Head of caudate nucleus (tissue), 42 donors: ENCODE measurements at regions not wholly inside any gene's neighbourhood (a gene's known extent, or its start where the extent isn't known, plus 50 kb on each side); places are given as distances from the start of the nearest gene placed in this dataset.
"Not testable (repeated sequence)": the region's sequence is repeated elsewhere in the genome, so short reads cannot be mapped to it uniquely, and the experiment has no call there.

Experiments used
- DNase-seq, 42 donors: peaks; one replicate each; pipeline versions ENCODE4 v3.0.0 to v3.0.0-alpha.2; 2020 to 2021; ENCODE audit warnings: mixed read lengths in 7 of 42
- intact Hi-C: fragments of 100-400 bp; cut with DNase I; formaldehyde crosslinking; loops from one replicate; pipeline ENCODE4 v1.15.0; 2022

DNA sequence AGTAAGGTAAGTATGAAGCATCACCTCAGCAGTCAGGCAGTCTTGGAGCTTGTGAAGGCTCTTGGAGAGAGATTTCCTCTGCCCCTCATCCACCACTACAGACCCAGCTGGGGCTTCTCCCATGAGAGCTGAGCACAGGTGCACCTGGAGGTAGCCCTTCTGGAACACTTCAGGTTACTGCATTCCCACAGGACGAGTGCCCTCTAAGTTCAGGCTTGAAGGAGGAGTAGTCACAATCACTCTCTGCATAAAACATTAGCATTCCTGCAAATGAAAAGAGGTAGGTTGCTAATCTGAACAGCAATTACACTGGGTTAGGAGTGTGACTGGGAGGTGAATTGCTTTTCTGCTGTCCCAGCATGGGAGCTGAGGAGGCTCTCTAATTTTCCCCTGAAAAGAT, 308.8 kb downstream of the TEX13C start:
- intact Hi-C loops = no loop called here
- no peak for DNase-seq

DNA sequence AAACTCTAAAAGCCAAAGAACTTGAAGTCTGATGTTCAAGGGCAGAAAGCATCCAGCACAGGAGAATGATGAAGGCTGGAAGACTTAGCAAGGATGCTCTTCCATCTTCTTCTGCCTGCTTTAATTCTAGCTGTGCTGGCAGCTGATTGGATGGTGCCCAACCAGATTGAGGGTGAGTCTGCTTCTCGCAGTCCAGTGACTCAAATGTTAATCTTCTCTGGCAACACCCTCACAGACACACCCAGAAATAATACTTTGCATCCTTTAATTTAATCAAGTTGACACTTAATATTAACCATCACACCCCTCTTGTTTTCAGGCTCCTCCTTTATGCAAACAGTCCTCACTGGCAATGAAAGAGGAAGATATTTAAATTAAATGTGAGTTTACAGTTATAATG, 321.7 kb downstream of the TEX13C start:
- DNase-seq = no peak
- intact Hi-C loops = no loop called here

GRCh38 chrX:125646195-125646594, 326.5 kb downstream of the TEX13C start:
- intact Hi-C loops = no loop called here
- no peak for DNase-seq

GRCh38 chrX:125651426-125651825, 331.8 kb downstream of the TEX13C start:
- DNase-seq = no peak
- intact Hi-C loops = no loop called here

GRCh38 chrX:125654501-125654900, 334.8 kb downstream of the TEX13C start:
- intact Hi-C loops = no loop called here
- no peak for DNase-seq

DNA sequence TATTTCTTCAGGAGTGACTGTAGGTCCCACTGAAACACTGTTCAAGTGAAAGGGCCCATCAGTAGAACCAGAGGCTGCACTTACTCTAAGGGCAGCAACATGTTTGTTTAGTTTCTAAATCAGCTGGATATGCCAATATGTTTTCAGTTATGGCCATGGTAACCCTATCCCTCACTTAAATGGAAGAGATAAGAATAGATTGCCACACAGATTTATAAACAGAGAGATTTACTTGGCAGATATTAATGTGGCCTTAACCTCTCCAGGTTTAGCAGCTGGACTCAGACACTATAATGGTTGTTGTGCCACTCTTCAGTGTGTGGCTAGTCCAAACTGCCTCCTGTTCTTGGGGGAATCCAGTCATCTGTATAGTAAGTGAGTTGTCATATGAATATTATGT, 354.1 kb downstream of the TEX13C start:
- DNase-seq = no peak
- intact Hi-C loops = no loop called here

- intact Hi-C loops = no loop called here
- no peak for DNase-seq
Observed at GRCh38 chrX:125678258-125678657, 358.6 kb downstream of the TEX13C start.

- intact Hi-C loops = no loop called here
- no peak for DNase-seq
Observed at GRCh38 chrX:125680366-125680765, 360.7 kb downstream of the TEX13C start.

- intact Hi-C loops = no loop called here
- no peak for DNase-seq
Observed at GRCh38 chrX:125681058-125681457, 361.4 kb downstream of the TEX13C start.

GRCh38 chrX:125681507-125681906, 361.8 kb downstream of the TEX13C start:
- no peak for DNase-seq
- intact Hi-C loops = no loop called here

DNA sequence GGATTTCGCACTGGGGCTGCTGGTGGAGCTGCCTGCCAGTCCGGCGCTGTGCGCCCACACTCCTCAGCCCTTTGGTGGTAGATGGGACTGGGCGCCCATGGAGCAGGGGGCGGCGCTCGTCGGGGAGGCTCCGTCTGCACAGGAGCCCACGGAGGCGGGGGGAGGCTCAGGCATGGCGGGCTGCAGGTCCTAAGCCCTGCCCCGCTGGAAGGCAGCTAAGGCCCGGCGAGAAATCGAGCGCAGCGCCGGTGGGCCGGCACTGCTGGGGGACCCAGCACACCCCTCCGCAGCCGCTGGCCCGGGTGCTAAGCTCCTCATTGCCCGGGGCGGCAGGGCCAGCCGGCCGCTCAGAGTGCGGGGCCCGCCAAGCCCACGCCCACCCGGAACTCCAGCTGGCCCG, 370.9 kb downstream of the TEX13C start:
- intact Hi-C loops, DNase-seq: not testable (repeated sequence)

DNA sequence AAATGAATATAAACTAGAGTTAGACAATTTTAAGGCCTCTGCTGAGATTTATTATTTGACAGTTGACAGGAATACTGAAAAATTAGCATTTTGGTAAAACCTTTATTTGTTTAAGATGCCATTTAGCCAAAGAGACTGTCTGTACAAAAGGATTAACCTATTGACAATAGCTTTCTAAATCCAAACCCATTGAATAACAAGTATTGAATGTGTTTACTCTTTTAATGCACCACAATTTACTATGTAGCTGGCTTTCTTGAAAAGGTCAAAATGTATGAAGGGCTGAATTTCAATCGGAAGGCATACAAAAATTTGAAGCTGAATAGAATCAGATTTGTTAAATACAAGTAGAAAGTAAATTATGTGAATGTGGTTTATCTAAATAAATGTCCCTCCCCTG, 374.5 kb downstream of the TEX13C start:
- DNase-seq = no peak
- intact Hi-C loops = no loop called here

DNA sequence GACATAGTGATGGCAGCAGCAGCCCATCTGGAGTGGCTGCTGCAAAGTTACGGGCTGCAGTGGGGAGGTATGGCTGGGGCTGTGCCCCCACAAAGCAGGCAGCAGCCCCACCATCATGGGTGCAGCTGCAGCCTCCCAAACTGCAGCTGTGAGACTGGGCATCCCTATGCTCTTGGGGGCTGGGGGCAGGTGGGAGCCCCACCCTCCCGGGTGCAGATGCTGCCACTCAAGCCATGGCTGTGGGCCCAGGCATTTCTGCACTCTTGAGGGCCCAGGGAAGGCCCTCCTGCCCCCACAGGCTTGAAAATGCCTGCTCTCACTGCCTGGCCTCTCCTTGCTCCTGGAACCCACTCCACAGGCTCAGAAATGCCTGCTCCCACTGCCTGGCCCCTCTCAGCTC, 389.4 kb downstream of the TEX13C start:
- intact Hi-C loops = no loop called here
- no peak for DNase-seq

DNA sequence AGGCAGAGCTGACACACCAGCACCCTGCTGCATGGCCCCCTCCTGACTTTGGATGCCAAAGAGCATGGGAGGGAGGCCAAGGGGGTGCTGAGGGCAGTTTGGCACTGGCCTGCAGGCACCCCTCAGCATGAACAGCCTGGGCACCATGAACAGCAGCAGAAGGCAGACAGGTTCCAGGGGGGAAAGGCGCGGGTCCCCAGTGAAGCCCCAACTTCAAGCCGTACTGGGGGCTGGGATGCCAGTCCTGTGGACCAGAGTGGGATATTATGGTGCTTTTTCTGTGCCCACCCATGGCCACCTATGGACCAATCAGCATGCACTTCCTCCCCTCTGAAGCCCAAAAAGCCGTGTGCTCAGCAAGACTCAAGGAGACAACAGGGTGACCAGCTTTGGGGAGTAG, 389.9 kb downstream of the TEX13C start:
- intact Hi-C loops = no loop called here
- DNase-seq = no peak

DNA sequence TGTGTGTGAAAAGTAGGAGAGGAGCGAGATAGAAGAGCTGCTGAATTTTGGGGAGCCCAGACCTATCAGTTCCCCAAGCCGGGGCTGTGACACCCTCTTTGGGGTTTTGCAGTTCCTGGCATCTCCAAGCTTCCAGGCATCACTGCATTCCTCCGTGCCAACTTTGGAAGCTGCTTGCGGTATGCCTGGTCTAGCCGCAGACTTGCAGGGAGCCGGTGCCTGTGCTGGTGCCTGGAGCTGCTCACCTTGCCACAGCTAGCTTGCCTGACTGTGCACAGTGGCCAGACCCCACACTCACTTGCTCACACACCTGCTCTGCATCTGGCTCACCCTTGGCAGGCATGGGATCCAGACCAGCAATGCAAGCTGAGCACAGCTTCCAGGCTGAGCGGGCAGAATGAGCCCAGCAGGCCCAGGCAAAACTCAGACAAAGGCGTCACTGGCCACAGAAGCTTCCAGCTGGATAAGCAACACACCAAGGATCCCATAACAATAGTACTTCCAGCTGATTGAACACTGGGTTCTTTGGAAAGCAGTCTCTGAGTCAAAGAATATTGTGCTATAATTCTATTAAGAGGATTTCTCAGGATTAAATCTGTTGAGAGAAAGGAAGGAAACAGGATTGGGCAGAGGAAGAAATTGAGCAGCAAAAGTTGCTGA, 390.9 kb downstream of the TEX13C start:
- no peak for DNase-seq
- intact Hi-C loops = no loop called here

- intact Hi-C loops = no loop called here
Observed at GRCh38 chrX:125711103-125711502, 391.4 kb downstream of the TEX13C start.

DNA sequence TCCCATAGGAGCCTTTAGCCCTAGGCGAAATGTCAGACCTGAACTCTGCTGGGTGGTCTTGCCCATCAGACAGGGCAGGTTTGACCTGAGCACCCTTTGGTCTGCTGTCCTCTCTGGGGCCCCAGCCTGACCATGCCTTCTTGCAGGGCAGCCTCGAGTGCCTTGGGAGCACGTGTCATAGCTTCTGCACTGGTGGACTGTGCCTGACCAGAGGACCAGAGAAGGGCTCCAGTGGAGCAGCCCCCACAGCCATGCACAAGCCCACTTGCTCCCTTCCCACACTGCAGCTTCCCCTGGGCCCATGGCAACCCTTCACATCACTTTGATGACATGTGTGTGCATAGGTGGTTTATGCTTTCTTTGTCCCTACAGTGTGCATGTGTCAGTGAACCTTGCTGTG, 394.0 kb downstream of the TEX13C start:
- intact Hi-C loops = no loop called here
- no peak for DNase-seq

More at GRCh38 chrX:125711103-125711502, 391.4 kb downstream of the TEX13C start:
- DNase-seq = no peak

GRCh38 chrX:125727117-125727516, 407.4 kb downstream of the TEX13C start:
- DNase-seq = no peak
- intact Hi-C loops = no loop called here

- DNase-seq = no peak
- intact Hi-C loops = no loop called here
Observed at GRCh38 chrX:125736008-125736729, 416.5 kb downstream of the TEX13C start.

- intact Hi-C loops = no loop called here
- DNase-seq = no peak
Observed at GRCh38 chrX:125742811-125743210, 423.1 kb downstream of the TEX13C start.

- intact Hi-C loops = no loop called here
- DNase-seq = no peak
Observed at GRCh38 chrX:125744914-125745313, 421.2 kb downstream of the DCAF12L2 start.
